Right atrium auricular region (tissue), 2 donors: ENCODE measurements at regions not wholly inside any gene's neighbourhood (a gene's known extent, or its start where the extent isn't known, plus 50 kb on each side); places are given as distances from the start of the nearest gene placed in this dataset.

Experiments
- DNase-seq: peaks from one replicate; pipeline ENCODE4 v3.0.0-alpha.2; 2019; ENCODE audit warnings: low spot score
- H3K27ac ChIP-seq, 2 donors: fragments of 200-600 bp; sonication (generic); 1 replicate in 1 of 2; 2 replicates in 1 of 2; pipeline ENCODE4 v1.5.1; 2016 to 2019
- H3K27me3 ChIP-seq, 2 donors: fragments of 200-600 bp; sonication (generic); one replicate each; pipeline versions ENCODE4 v1.5.1 to v1.6.0; 2017 to 2019
- H3K36me3 ChIP-seq: fragments of 200-600 bp; sonication (generic); one replicate; pipeline ENCODE4 v1.5.1; 2016
- H3K4me1 ChIP-seq, 2 donors: fragments of 200-600 bp; sonication (generic); one replicate each; pipeline versions ENCODE4 v1.5.1 to v1.6.0; 2017 to 2019
- H3K4me3 ChIP-seq, 2 donors: fragments of 200-600 bp; sonication (generic); 1 replicate in 1 of 2; 2 replicates in 1 of 2; pipeline ENCODE4 v1.5.1; 2017 to 2019; ENCODE audit warnings: mild to moderate bottlenecking in 1 of 2, moderate library complexity in 1 of 2
- H3K9me3 ChIP-seq, 2 donors: fragments of 200-600 bp; sonication (generic); one replicate each; pipeline ENCODE4 v1.5.1; 2019
- TF ChIP-seq, protein P1 (sequence below), 2 donors: fragments of 200-600 bp; sonication (generic); IDR thresholded peaks; one replicate each; pipeline ENCODE4 v1.5.1; 2019; ENCODE audit warnings: antibody characterized with exemption in 2 of 2

DNA sequence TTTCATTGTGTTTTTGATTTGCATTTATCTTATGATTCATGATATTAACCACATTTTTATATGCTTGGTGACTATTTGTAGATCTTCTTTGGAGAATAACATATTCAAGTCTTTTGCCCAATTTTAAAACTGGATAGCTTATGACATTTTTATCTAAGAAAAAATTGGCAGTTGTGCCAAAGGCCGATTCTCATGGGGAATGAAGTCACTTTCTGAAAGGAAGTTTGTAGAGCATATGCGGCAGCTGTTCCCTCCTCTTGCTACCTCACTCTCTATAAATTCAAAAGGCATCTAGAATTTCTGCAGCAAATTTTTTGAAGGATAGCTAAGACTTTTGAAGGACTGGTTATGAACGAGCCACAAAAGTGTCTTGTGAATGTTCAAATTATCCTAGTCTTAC is 2353.5 kb downstream of the ARAP2 start:
- Histone ChIP-seq H3K4me1 (no peaks in the 10 kb centered on the region), H3K27me3 (no peaks in the 10 kb centered on the region), H3K36me3 (no peaks in the 10 kb centered on the region), H3K27ac (no peak overlapping the region), H3K4me3 (no peak overlapping the region), H3K9me3 (no peaks in the 10 kb centered on the region)
- TF ChIP-seq, protein P1, sequence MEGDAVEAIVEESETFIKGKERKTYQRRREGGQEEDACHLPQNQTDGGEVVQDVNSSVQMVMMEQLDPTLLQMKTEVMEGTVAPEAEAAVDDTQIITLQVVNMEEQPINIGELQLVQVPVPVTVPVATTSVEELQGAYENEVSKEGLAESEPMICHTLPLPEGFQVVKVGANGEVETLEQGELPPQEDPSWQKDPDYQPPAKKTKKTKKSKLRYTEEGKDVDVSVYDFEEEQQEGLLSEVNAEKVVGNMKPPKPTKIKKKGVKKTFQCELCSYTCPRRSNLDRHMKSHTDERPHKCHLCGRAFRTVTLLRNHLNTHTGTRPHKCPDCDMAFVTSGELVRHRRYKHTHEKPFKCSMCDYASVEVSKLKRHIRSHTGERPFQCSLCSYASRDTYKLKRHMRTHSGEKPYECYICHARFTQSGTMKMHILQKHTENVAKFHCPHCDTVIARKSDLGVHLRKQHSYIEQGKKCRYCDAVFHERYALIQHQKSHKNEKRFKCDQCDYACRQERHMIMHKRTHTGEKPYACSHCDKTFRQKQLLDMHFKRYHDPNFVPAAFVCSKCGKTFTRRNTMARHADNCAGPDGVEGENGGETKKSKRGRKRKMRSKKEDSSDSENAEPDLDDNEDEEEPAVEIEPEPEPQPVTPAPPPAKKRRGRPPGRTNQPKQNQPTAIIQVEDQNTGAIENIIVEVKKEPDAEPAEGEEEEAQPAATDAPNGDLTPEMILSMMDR (IDR thresholded peaks at IDR 0.05): no peak
- no peak for DNase-seq

DNA sequence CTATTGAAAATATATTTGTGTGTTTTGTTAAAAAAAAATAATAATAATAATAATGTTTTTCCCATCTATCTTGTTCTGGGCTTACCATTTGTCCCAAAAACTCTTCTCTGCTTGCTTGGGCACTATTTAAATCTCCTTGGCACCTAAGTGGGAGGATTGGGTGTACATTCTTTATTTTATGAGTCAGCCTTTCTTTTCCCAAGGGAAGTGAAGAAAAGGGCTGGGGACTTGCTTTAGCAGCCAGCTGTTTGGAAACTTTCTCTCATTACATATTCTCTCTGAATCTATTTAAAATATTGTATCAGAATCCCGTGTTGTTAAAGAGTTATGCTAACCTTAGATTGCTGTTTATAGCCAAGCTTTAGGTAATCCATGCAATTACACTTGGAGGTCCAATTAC is 2332.4 kb downstream of the ARAP2 start:
- H3K9me3 ChIP-seq: no peaks in the 10 kb centered on the region
- H3K4me1 ChIP-seq: no peaks in the 10 kb centered on the region
- no peak for DNase-seq
- no peak overlapping the region for H3K27ac ChIP-seq
- no peaks in the 10 kb centered on the region for H3K27me3 ChIP-seq
- TF ChIP-seq, protein P1 (IDR thresholded peaks at IDR 0.05): no peak
- no peak overlapping the region for H3K4me3 ChIP-seq
- H3K36me3 ChIP-seq: no peaks in the 10 kb centered on the region

DNA sequence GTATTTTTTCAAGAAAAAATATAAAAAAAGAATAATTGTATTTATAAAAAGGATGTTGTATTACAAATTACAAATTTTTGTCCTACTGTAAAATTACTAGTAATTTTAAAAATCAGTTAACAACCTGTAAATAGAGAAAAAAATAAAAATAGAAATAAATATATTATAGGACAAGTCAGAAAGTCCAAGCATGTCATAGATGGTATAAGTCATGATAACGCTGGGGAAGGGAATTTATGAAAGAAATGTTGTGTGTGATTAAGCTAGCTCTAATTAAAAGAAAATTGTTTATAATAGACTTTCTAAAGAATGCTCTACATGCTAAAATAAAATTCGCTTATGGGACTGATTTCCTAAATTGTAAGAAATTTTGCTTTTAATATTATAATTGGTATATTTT is 2329.9 kb downstream of the ARAP2 start:
- no peak for DNase-seq
- H3K27me3 ChIP-seq: no peaks in the 10 kb centered on the region
- TF ChIP-seq, protein P1 (IDR thresholded peaks at IDR 0.05): no peak
- no peak overlapping the region for H3K4me3 ChIP-seq
- no peaks in the 10 kb centered on the region for H3K4me1 ChIP-seq
- H3K27ac ChIP-seq: no peak overlapping the region
- H3K9me3 ChIP-seq: no peaks in the 10 kb centered on the region
- no peaks in the 10 kb centered on the region for H3K36me3 ChIP-seq

DNA sequence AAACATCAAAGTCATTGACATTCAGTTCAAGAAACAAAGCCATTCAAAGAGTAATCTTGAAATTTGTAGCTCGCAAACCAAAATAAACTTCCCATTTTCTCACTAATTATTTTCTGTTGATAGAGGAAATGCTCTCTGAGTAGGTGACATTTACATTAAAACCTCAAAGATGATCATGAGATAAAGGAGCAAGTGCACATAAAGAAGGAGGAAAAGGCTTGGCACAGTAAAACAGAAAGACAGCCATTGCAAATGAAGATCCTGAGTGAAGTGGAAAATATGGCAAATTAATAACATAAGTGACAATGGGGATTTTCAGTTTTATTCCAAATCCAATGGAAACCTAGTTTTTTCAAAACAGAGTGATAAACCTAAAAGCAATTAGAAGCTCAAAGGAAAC is 2320.8 kb downstream of the ARAP2 start:
- H3K36me3 ChIP-seq: no peaks in the 10 kb centered on the region
- no peaks in the 10 kb centered on the region for H3K9me3 ChIP-seq
- no peak overlapping the region for H3K4me3 ChIP-seq
- TF ChIP-seq, protein P1 (IDR thresholded peaks at IDR 0.05): no peak
- no peaks in the 10 kb centered on the region for H3K27me3 ChIP-seq
- H3K4me1 ChIP-seq: no peaks in the 10 kb centered on the region
- DNase-seq: no peak
- H3K27ac ChIP-seq: no peak overlapping the region

DNA sequence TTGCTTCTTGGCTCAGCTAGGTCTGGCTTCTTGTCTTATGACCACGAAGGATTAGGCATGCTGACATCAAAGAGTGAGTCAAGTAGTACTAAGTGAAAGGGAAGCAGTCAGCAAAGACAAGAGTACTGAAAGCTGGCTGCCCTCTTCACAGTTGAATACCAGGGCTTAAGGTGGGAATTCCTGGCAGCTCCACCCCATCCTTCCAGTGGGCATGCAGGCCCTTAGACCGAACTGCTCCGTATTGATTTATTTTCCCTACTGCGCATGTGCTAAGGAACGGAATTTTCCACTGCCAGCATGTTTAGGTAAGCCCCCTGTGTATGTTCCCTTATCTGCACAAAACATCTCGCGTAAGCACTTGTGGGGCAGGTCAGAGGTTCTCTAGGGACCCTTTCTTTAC is 2320.1 kb downstream of the ARAP2 start:
- Histone ChIP-seq H3K4me1 (no peaks in the 10 kb centered on the region), H3K4me3 (no peak overlapping the region), H3K27me3 (no peaks in the 10 kb centered on the region), H3K9me3 (no peaks in the 10 kb centered on the region), H3K36me3 (no peaks in the 10 kb centered on the region), H3K27ac (no peak overlapping the region)
- TF ChIP-seq, protein P1 (IDR thresholded peaks at IDR 0.05): no peak
- no peak for DNase-seq

DNA sequence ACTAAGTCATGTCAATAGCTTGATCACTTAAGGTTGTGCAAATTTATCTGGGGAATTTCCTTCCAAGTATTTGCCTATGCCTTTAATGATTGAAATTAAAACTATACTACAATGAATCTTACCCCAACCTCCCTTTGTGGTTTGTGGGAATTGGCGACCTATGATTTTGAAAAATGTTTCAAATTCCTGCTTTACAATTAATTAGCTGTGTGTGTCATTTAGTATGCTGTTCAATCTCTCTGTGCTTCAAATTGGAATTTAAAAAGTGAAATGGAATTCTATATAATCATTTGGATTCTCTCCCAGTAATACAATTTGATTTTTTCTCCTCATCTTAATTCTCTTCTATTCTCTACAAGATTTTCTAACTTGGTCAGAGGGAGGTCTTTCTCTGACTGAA is 2319.5 kb downstream of the ARAP2 start:
- no peak overlapping the region for H3K27ac ChIP-seq
- no peak for DNase-seq
- H3K4me3 ChIP-seq: no peak overlapping the region
- no peaks in the 10 kb centered on the region for H3K4me1 ChIP-seq
- H3K36me3 ChIP-seq: no peaks in the 10 kb centered on the region
- H3K27me3 ChIP-seq: no peaks in the 10 kb centered on the region
- no peaks in the 10 kb centered on the region for H3K9me3 ChIP-seq
- TF ChIP-seq, protein P1 (IDR thresholded peaks at IDR 0.05): no peak
